Heart right ventricle (tissue), 16 donors: ENCODE measurements at regions not wholly inside any gene's neighbourhood (a gene's known extent, or its start where the extent isn't known, plus 50 kb on each side); places are given as distances from the start of the nearest gene placed in this dataset.
A peak's percentile ranks its signal among the peaks of the same experiment; 100 is the strongest.

Experiments
- ATAC-seq, 8 donors: fragments of 200-7000 bp; cut with Tn5 transposase; one replicate each; pipeline ENCODE4 v1.9.1; 2020; ENCODE audit warnings: mild to moderate bottlenecking in 8 of 8, moderate library complexity in 8 of 8, moderate number of reproducible peaks in 1 of 8
- DNase-seq, 2 donors: peaks; one replicate each; pipeline ENCODE4 v3.0.0-alpha.2; 2020
- H3K27ac ChIP-seq, 10 donors: fragments of 200-600 bp; sonication (generic) in 2 of 10; one replicate each; pipeline versions ENCODE4 v1.5.0 to v1.8.0; 2020 to 2022; ENCODE audit warnings: mild to moderate bottlenecking in 3 of 10
- H3K27me3 ChIP-seq, 7 donors: fragments of 200-600 bp; one replicate each; pipeline ENCODE4 v1.8.0; 2021 to 2022; ENCODE audit warnings: mild to moderate bottlenecking in 2 of 7
- H3K36me3 ChIP-seq, 9 donors: fragments of 200-600 bp; sonication (generic) in 1 of 9; one replicate each; pipeline versions ENCODE4 v1.5.0 to v1.8.0; 2020 to 2022; ENCODE audit warnings: mild to moderate bottlenecking in 2 of 9
- H3K4me1 ChIP-seq, 9 donors: fragments of 200-600 bp; sonication (generic) in 1 of 9; one replicate each; pipeline versions ENCODE4 v1.5.0 to v1.8.0; 2020 to 2022; ENCODE audit warnings: mild to moderate bottlenecking in 4 of 9
- H3K4me3 ChIP-seq, 10 donors: fragments of 200-600 bp; sonication (generic) in 2 of 10; one replicate each; pipeline versions ENCODE4 v1.5.0 to v1.8.0; 2020 to 2022; ENCODE audit warnings: mild to moderate bottlenecking in 7 of 10, moderate library complexity in 2 of 10
- H3K9me3 ChIP-seq, 11 donors: fragments of 200-600 bp in 10 of 11; sonication (generic) in 2 of 11; one replicate each; pipeline versions ENCODE4 v1.5.0 to v1.8.0; 2013 to 2022; ENCODE audit warnings: mild to moderate bottlenecking in 2 of 11, control low read depth in 1 of 11, moderate library complexity in 1 of 11
- WGBS, 2 donors: extraction: QIAGEN DNeasy Blood & Tissue Kit; methylation state at CpG; one replicate each; pipeline ENCODE4 v1.1.7; 2013; ENCODE audit warnings: inconsistent platforms in 1 of 2; 5-methylcytosine and 5-hydroxymethylcytosine counted together
- intact Hi-C, 10 donors: fragments of 100-400 bp; cut with DNase I; formaldehyde crosslinking; loops; one replicate each; pipeline versions ENCODE4 v1.11.1 to v1.14.2; 2022
- TF ChIP-seq, protein P1 (sequence below), 9 donors: fragments of 200-600 bp; sonication (generic) in 2 of 9; IDR thresholded peaks; one replicate each; pipeline versions ENCODE4 v1.5.0 to v1.8.0; 2021 to 2022; ENCODE audit warnings: antibody characterized with exemption in 9 of 9, mild to moderate bottlenecking in 5 of 9, moderate library complexity in 1 of 9
- donor health status: Arrhythmogenic right ventricular cardiomyopathy.
- donor health status: ischemic (EF 13 %, LVEDD 7.1; RV severe dilation, severe dysfunction).
- donor health status: healthy with polysubstance abuse.
- donor health status: DM: no; HTN: yes; CAD: no.
- donor health status: DM: no; HTN: no; CAD: no.
- donor health status: ischemic (EF 25% LVEDD 6.9; RV normal size, moderate dysfunction).
- donor health status: ischemic (EF 25% LVEDD 5.7; RV mildly dilated, moderate dysfunction).
- donor health status: healthy.
- donor health status: DM: yes; HTN: yes; CAD: no.
- donor health status: Ischemic cardiomyopathy.
- donor health status: ischemic (EF 35%, LVEDD 5.7; RV mildly dilated, moderate dysfunction).
- donor health status: nonischemic (EF 11% LVEDD 7.7; RV severe dilation, severe dysfunction).
- donor health status: DM: yes; HTN: yes; CAD: no.
- donor health status: PGD.
- donor health status: ischemic (EF 29% LVEDD 5.4; RV normal size, mild dysfunction).
- donor health status: nonischemic (EF 23%, LVEDD 6.1; RV moderate dilation, normal function).

DNA sequence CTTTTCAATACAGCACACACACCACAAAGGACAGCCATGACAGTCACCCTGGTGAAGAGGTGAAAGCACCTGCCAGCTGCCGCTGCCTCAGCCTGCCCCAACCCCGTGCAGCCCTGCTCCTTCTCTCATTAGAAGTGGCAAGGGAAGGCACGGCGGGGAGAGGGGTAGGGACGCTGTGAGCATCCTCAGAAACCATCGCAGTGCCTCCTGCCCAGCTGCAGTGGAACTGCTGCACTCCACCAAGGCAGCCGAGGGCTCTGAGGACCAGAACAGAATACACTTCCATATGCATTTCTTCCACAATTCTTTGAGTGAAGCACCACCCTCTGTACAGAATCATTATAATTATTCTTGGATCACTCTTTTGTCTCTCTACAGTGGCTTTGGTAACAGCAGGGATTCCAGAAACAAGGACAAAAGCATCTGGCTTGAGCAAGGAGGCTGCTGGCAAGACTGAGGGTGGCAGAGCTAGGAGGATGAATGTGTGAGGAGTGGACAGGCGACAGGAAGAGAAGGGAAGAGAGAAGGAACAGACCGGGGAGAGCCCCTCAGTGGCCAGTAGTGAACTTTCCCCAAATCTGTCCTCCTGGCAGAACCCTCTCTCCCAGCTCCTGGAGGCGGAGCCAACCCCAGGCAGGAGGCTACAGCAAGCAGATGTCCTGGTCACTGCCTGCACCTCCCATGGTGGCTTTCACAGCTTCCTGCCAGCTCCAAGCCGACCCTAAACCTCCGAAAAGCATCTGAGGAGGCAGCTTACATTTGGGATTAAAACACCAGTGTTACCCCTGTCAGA is 73.2 kb downstream of the MTNR1A start:
- Histone ChIP-seq H3K27me3 (peaks cover 0 to 55% (median 10%) of the 10 kb centered on the region in 7 donors), H3K9me3 (no peaks in the 10 kb centered on the region), H3K4me3 (no peak overlapping the region), H3K36me3 (no peaks in the 10 kb centered on the region), H3K27ac (no peak overlapping the region), H3K4me1 (no peaks in the 10 kb centered on the region)
- TF ChIP-seq, protein P1, sequence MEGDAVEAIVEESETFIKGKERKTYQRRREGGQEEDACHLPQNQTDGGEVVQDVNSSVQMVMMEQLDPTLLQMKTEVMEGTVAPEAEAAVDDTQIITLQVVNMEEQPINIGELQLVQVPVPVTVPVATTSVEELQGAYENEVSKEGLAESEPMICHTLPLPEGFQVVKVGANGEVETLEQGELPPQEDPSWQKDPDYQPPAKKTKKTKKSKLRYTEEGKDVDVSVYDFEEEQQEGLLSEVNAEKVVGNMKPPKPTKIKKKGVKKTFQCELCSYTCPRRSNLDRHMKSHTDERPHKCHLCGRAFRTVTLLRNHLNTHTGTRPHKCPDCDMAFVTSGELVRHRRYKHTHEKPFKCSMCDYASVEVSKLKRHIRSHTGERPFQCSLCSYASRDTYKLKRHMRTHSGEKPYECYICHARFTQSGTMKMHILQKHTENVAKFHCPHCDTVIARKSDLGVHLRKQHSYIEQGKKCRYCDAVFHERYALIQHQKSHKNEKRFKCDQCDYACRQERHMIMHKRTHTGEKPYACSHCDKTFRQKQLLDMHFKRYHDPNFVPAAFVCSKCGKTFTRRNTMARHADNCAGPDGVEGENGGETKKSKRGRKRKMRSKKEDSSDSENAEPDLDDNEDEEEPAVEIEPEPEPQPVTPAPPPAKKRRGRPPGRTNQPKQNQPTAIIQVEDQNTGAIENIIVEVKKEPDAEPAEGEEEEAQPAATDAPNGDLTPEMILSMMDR (IDR thresholded peaks at IDR 0.05) = no peak
- DNase-seq (no peak), ATAC-seq (no peak)
- intact Hi-C loops = loop anchor here in 1 of 10 donors (10.0 kb wide), 1 partner anchor 93 kb away; no protein-coding TSS in a partner anchor
- WGBS, 2 donors = 72 to 78% methylated on average over 12 of the region's 12 CpGs

DNA sequence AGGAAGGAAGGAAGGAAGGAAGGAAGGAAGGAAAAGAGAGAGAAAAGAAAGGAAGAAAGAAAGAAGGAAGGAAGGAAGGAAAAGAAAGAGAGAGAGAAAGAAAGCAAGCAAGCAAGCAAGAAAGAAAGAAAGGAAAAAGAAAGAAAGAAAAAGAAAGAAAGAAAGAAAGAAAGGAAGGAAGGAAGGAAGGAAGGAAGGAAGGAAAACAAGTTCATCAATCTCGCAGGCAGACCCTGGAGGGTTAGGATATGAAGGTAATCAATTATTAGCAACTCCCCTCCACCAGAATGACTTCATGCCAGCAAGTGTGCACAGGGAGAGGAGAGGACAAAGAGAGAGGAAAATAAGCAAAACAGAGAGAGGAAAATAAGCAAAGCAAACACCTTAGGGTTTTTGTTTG is 80.2 kb downstream of the MTNR1A start:
- Histone ChIP-seq H3K4me1 (no peaks in the 10 kb centered on the region), H3K27me3 (peaks cover 0 to 28% (median 0%) of the 10 kb centered on the region in 7 donors), H3K4me3 (no peak overlapping the region), H3K36me3 (no peaks in the 10 kb centered on the region), H3K27ac (no peak overlapping the region), H3K9me3 (no peaks in the 10 kb centered on the region)
- DNase-seq (no peak), ATAC-seq (no peak)
- 62 to 73% methylated on average over 1 of the region's 1 CpG for WGBS, 2 donors
- TF ChIP-seq, protein P1 (IDR thresholded peaks at IDR 0.05) = no peak
- intact Hi-C loops = loop anchor here in 2 of 10 donors (10.0 kb wide), 1 partner anchor 110 kb away; no protein-coding TSS in a partner anchor

DNA sequence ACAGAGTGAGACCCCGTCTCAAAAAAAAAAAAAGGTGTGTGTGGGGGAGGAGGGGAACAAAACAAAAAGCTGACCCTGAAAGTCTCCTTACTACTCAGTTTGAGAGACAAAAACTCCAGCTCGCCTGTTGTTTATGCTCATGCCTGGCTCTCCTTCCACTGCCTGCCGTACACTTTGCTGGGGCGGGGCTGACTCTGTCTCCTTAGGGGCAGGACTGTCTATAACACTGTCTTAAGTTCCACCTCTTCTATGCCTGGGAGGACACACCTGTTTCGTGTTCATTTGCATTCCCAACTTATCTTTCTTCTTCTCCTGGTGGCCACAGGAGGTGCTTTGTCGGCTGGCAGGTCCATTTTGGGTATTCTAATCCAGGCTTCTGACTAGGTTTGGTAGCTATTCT is 81.4 kb downstream of the MTNR1A start:
- TF ChIP-seq, protein P1 (IDR thresholded peaks at IDR 0.05) = no peak
- H3K36me3 ChIP-seq = no peaks in the 10 kb centered on the region
- H3K9me3 ChIP-seq = no peaks in the 10 kb centered on the region
- H3K27ac ChIP-seq = no peak overlapping the region
- WGBS, 2 donors = 48 to 61% methylated on average over 6 of the region's 6 CpGs
- no peaks in the 10 kb centered on the region for H3K4me1 ChIP-seq
- intact Hi-C loops = loop anchor here in 6 of 10 donors (2.0 to 10.0 kb wide), 4 partner anchors 111 to 177 kb away; no protein-coding TSS in a partner anchor
- ATAC-seq (no peak), DNase-seq (no peak)
- H3K4me3 ChIP-seq = no peak overlapping the region
- peaks cover 0 to 26% (median 0%) of the 10 kb centered on the region in 7 donors for H3K27me3 ChIP-seq

GRCh38 chr4:186472948-186473347 is 82.4 kb downstream of the MTNR1A start:
- Histone ChIP-seq H3K27me3 (peaks cover 0 to 23% (median 0%) of the 10 kb centered on the region in 7 donors), H3K4me1 (no peaks in the 10 kb centered on the region), H3K9me3 (no peaks in the 10 kb centered on the region), H3K4me3 (no peak overlapping the region), H3K27ac (no peak overlapping the region), H3K36me3 (no peaks in the 10 kb centered on the region)
- 7 to 8% methylated on average over 4 of the region's 4 CpGs for WGBS, 2 donors
- TF ChIP-seq, protein P1 (IDR thresholded peaks at IDR 0.05) = peak; percentile 37 to 65 (median 58)
- intact Hi-C loops = loop anchor here in 6 of 10 donors (2.0 to 10.0 kb wide), 4 partner anchors 112 to 176 kb away; no protein-coding TSS in a partner anchor
- no peak for DNase-seq
- ATAC-seq = no peak
